ENCODE measurements at regions not wholly inside any gene's neighbourhood (a gene's known extent, or its start where the extent isn't known, plus 50 kb on each side); places are given as distances from the start of the nearest gene placed in this dataset.

DNA sequence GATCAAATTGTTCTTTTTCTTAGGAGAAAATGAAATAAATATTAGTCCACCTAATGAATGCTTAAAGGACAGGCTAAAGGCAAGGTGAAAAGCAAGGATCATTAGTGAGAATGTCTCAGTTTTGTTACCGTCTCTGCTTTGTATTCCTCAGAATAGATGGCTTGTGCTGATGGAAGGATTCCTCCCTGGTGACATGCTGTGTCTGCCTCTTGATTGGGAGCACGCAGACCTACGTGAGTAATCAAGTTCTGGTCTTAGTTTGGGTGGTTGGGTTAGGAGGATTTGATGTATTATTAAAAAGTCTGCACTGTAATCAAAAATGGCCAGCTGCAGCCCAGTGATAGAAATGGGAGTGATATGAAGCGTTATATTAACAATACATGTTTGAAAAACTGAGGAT lies 78.8 kb upstream of the RTL1 start:
- TF ChIP-seq CTCF (IDR thresholded peaks at IDR 0.05; ENCODE audit: insufficient read depth, low read length, poor library complexity, severe bottlenecking) (no peak), EZH2phosphoT487 (conservative IDR thresholded peaks at IDR 0.05; ENCODE audit: low read length) (no peak)
